ENCODE measurements at regions not wholly inside any gene's neighbourhood (a gene's known extent, or its start where the extent isn't known, plus 50 kb on each side); places are given as distances from the start of the nearest gene placed in this dataset.

- no peak for DNase-seq
Observed at GRCh38 chr13:38520041-38520440, 166.8 kb upstream of the FREM2 start.

- DNase-seq: no peak
Observed at GRCh38 chr13:38527140-38527539, 159.7 kb upstream of the FREM2 start.

- no peak for DNase-seq
Observed at GRCh38 chr13:38528986-38529385, 157.9 kb upstream of the FREM2 start.

GRCh38 chr13:38530492-38530891, 156.4 kb upstream of the FREM2 start:
- peak; percentile 4 to 19 for DNase-seq

- DNase-seq: no peak
Observed at GRCh38 chr13:38535261-38535660, 151.6 kb upstream of the FREM2 start.

- no peak for DNase-seq
Observed at GRCh38 chr13:38537051-38537450, 149.8 kb upstream of the FREM2 start.

GRCh38 chr13:38538422-38538821, 148.5 kb upstream of the FREM2 start:
- DNase-seq: no peak

GRCh38 chr13:38539632-38540031, 147.2 kb upstream of the FREM2 start:
- DNase-seq: no peak

GRCh38 chr13:38542601-38543000, 144.3 kb upstream of the FREM2 start:
- no peak for DNase-seq

GRCh38 chr13:38543561-38543960, 143.3 kb upstream of the FREM2 start:
- DNase-seq: no peak

GRCh38 chr13:38563739-38564138, 123.1 kb upstream of the FREM2 start:
- DNase-seq: no peak

GRCh38 chr13:38564256-38565150, 122.4 kb upstream of the FREM2 start:
- no peak for DNase-seq

- DNase-seq: no peak
Observed at GRCh38 chr13:38566023-38566422, 120.9 kb upstream of the FREM2 start.

GRCh38 chr13:38566519-38566918, 120.4 kb upstream of the FREM2 start:
- no peak for DNase-seq

GRCh38 chr13:38570706-38571105, 116.2 kb upstream of the FREM2 start:
- no peak for DNase-seq

GRCh38 chr13:38575427-38575826, 111.5 kb upstream of the FREM2 start:
- no peak for DNase-seq

GRCh38 chr13:38577048-38577447, 109.8 kb upstream of the FREM2 start:
- no peak for DNase-seq

GRCh38 chr13:38582133-38582532, 104.7 kb upstream of the FREM2 start:
- peak; percentile 16 to 58 for DNase-seq

GRCh38 chr13:38590230-38590629, 96.6 kb upstream of the FREM2 start:
- DNase-seq: no peak

GRCh38 chr13:38590796-38591507, 95.9 kb upstream of the FREM2 start:
- no peak for DNase-seq

GRCh38 chr13:38602266-38602665, 84.6 kb upstream of the FREM2 start:
- DNase-seq: no peak

GRCh38 chr13:38606699-38607535, 80.0 kb upstream of the FREM2 start:
- DNase-seq: no peak

GRCh38 chr13:38617936-38618335, 68.9 kb upstream of the FREM2 start:
- DNase-seq: no peak
